ENCODE measurements at regions not wholly inside any gene's neighbourhood (a gene's known extent, or its start where the extent isn't known, plus 50 kb on each side); places are given as distances from the start of the nearest gene placed in this dataset.
"Not testable (repeated sequence)": the region's sequence is repeated elsewhere in the genome, so short reads cannot be mapped to it uniquely, and the experiment has no call there.

DNA sequence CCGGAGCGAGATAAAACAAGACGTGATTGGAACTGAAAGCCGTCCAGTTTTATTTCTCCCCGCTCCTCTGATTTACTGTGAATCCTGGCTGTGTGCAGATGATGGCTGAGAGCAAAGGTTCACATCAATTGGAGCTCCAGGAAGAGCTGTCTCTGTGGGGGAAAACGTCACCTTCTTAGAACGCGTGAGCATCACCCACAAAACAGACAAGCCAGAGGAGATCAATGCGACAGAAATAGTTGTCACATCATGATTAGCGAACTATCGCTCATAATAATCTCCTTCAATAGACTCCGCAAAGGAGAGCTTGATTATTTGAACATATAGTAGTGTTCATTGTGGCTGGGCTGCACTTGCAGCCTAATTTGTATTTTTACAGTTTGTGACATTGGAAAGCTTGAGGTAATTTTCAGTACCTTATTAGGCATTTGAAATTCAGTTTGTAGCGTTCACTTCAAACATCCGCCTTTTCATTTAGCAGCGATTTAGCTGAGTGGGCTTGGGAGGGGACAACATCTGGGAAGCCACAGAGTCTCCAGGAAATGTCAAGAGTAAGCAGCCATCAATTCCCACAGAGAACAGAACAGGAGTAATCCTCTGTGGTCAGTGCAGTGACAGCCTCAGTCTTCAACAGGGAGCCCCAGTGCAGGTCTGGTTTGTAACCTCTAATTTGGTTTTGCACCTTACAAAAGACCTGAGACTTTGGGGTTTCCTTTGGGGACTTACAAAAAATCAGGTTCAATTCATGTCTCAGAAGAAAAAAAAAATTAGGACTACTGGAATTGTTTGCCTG, 276.8 kb upstream of the PFKP start:
- no peak for DNase-seq

DNA sequence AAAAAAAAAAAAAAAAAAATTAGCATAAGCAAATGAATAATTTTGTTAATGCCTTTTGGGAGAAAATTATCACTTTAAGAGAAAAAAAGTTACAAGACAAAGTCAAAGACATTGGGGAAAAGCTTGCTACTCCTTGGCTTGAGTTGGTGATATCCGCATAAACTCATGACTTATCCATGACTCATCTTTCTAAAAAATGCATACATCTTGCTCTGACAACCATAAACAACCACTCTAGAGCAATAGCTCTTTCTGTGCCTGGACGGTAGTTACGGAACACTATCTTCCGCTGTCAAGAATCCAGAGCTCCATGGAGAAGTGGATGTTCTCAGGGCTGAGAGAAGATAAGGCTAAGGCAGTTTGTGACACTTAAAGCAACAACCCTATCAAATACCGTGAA, 281.1 kb upstream of the PFKP start:
- no peak for DNase-seq

DNA sequence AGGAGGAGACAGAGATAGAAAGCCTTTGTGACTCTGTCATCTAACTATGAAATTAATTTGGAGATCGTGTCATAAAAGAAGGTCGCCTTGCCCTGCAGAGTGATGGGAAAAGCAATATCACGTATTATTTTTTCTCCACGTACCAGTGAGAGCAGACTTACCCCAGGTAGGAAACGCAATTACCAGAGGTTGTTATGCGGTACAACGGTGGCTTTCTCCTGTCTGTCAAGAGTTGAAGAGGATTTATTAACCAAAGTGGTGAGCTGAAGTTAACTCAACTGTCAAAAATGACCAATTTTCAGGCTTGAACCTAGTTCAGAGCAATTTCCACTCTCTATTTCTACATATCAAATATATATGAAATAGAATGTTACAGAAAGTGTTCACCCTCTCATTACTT, 282.6 kb upstream of the PFKP start:
- no peak for DNase-seq

DNA sequence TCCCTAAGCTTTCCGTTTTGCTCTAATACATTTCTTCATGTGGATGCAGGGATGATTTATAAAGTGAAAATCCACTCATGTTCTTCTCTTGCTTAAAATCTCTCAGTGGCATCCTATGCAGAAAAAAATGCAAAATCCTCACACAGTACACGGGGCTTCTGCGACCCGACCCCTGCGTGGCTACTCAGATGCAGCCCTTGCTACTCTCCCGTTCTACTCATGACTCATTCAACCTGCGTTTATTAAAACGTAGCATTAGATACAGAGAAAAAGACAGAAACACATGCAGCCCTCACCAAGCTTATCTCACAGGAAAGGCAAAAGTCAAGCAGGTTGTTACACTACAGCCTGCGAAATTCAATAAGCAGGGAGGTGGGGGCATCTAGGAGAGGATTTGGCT, 284.4 kb upstream of the PFKP start:
- DNase-seq: no peak

DNA sequence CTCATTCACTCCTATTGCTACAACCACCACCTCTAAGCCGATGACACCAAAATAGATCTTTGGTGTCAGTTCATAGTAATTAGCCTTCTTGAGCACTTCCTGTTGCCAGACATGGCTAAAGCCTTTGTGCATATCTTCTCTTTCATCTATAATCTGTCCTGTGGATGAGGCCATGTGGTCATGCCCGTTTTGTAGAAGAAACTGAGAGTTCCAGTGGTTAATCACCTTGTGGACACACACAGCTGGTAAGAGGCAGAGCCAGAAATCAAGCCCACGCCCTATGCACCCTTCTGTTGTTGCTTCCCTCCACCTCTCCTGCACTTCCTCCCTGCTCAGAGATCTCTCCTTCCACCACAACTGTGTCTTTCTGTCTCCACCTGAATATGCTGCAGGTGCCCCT, 285.1 kb upstream of the PFKP start:
- no peak for DNase-seq

DNA sequence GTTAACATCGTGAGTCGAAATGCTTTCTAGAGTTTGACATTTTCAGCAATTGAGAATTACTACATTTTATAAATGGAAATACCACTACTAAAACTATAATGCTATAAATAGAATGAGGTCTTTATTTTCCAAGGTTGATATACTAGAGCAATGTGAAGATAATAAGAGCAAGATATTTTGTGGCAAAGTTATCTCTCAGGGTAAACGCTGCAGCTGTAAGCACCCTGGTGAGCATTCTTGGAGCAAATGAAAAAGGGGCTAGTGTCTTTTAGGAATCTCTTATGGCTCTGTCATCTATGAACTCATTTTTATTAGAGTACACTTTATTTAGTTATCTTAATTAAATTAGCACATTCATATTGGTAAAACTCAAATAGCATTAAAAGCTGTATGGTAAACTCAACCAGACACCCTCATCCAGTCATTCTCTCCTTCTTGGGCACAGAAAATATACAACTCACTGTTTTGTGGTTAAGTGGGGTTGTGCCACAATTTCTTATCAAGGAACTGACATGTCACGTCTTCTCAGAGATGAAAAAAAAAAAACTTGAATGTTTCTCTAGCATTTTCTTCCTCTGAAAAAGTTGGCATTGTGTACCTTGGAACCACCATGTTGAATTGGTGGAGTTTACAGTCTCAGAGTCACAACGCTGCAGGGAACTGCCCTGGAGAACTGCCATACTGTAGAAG, 289.5 kb upstream of the PFKP start:
- DNase-seq: no peak

DNA sequence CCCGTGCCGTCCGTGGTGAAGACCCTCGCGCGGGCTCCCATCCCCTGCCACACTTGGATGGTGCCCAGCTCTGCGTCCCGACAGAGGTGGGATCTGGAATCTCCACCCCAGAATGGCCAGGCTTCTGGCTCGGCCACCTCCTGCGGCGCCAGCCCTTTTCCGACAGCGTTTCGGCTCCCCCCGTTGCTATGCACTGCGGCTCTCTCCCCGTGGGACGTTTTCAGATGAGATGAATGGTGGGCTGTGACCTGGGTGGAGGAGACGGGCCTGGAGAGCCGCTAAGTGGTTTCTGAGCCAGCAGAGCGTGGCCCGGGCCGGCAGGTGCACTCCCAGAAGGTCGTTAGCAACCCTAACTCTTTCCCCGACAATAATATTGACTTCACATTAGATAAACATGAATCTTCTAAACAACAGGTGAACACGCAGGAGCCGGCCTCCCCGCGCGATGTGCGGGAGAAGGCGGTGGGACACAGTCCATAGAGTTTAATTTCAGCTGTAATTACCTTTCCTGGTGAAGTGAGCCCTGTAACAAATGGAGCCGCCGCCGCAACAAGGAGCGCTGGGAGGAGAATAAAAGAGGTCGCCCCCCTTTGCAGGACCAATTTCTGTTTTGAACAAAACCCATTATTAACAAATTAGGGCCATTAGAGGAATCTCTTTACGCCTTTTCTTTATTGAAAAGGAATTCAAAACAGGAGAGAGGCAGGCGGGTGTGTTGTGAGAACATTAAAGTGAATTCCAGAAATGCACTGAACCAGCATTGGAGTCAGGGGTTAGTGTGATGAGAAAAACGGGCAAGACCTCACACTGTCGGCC, 294.3 kb upstream of the PFKP start:
- DNase-seq: peak; percentile 61

DNA sequence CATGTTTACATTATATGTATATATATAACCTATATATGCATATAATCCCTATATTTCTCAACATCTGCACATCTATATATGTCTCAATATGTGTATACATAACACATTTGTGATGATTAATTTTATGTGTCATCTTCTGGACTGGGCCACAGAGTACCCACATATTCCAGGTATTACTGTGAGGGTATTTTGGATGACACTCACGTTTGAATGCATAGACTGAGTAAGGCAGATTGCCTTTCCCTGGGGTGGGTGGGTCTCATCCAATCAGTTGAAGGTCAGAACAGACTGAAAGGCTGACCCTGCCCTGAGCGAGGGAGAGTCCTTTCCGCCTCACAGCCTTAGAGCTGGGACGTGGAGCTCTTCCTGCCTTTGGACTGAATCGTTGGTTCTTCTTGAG, 295.2 kb upstream of the PFKP start:
- no peak for DNase-seq

DNA sequence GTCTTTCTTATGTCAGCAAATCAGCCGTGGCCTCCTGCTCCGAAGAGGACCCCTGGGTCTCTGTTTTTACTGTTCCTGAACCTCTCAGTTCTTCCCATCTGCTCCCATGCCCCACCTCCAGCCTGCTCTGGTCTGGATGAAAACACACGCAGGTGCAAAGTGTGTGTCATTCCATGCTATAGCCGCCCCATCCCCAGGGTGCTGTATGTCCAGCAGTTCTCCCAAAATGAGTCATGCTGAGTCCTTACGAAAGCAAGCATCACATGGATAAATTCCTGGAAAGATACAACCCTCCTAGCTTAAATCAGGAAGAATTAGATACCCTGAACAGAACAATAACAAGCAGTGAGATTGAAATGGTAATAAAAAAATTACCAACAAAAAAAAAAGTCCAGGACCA, 300.1 kb upstream of the PFKP start:
- not testable (repeated sequence) for DNase-seq

DNA sequence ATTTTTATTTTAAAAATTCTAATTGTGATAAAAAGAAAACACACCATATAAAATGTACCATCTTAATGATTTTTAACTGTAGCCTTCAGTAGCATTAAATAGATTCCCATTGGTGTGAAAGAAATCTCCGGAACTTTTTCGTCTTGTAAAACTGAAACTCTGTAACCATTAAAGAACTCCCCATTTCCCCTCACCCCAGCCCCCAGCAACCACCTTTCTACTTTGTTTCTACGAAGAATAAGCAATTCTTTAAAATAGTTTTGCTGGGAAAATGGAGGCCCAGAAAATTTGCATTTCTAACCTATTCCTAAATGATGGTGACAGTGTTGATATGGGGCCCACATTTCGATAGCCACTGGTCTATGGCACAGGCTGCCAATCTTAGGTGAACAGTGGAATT, 305.4 kb upstream of the PFKP start:
- no peak for DNase-seq

DNA sequence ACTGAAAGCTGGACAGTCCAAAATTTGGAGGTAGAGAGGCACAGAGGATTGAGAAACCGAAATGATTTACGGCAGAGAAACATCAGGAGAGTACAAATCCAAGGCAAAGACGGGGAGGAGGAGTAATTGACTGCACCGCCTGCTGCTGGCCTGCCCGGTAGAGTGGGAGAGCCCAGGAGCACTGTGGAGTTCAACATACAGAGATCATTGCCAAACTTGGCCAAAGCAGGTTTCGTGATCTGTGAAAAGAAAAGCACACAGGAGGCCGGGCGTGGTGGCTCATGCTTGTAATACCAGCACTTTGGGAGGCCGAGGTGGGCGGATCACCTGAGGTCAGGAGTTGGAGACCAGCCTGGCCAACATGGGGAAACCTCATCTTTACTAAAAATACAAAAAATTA, 306.0 kb upstream of the PFKP start:
- DNase-seq: no peak

DNA sequence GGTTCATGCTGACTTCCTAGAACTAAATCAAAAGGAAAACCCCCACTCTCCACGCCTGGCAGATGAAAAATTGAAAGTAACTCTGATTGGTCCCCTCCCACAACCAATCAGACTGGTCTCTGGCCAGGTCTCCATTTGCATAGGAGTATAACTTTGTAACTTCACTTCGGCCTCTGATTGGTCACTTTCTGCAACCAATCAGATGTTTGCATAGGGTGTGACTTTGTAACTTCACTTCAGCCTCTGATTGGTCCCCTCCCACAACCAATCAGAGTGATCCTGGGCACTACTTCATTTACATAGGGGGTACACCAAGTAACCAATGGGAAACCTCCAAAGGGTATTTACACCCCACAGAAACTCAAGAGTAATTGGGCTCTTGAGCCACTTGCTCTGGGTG, 306.6 kb upstream of the PFKP start:
- no peak for DNase-seq

DNA sequence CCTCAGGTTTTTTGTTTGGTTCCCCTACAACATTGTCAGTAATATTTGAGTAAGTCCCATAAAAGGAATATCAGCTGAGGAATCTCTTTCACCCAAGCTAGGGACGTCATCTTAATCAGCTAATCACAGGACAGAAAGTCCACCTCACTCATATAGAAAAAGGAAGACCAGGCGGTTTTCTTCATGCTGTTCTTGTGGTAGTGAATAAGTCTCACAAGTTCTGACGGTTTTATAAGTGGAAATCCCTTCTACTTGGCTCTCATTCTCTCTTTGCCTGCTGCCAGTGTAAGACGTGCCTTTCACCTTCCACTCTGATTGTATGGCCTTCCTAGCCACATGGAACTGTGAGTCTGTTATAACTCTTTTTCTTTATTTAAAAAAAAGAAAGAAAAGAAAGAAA, 308.1 kb upstream of the PFKP start:
- no peak for DNase-seq

DNA sequence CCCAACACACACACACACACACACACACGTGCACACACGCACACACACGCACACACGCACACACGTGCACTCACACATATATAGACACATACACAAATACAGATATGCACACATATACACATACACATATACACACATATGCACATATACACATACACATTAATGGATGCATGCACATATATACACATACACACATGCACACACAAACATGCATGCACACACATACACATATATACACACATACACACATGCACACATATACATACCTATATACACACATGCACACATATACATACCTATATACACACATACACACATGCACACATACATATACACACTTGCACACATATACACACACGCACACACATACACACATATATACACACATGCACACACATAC, 312.4 kb upstream of the PFKP start:
- no peak for DNase-seq

DNA sequence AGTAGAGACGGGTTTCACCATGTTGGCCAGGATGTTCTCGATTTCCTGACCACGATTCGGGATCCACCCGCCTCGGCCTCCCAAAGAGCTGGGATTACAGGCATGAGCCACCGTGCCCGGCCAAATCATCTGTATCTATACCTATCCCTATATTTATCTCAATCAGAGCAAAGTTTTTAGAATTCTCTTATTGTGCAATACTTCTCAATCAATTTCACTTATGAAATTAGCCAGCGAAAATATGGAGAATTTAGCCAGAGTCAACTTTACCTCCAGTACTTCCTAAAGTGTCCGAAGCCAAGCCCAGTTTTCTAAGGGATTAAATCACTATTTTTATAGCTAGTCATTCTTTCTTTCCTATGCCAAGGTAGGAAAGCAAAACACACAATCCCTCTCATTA, 319.1 kb upstream of the PFKP start:
- DNase-seq: no peak

DNA sequence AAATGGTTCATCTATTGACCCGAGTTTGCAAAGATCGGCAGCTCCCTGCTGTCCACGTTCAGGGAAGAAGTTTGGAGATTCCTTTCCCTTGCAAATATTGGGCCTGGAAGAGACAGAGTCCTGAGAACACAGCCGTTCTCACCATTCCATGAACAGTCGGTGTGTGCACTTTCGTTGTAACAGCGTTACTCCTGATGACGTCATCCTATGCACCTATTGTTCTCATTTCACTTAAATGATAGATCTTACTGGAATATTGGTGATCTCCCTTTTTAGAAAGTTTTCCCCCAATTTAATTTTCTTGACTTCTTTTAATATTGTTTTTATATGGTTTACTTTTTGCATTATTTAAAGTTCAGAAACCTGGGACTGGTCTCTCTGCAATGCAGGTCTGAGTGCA, 320.7 kb upstream of the PFKP start:
- DNase-seq: no peak

DNA sequence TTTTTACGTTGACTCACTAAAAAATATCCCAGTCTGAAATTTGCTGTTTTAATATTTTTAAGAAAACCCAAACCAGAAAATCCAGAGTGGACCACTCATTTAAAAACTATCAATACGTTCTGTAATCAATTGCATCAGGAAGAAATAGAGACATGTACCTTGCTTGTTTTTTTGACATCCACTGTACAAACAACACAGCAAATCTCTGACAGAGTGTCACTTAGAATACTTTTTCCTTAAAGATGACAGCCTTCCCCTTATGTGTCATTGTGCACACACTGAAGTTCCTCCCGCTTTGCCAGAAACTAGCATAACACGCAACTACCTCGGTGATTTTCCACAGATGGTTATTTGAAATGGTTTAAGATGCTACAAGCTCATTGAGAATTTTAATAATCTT, 321.7 kb upstream of the PFKP start:
- no peak for DNase-seq

DNA sequence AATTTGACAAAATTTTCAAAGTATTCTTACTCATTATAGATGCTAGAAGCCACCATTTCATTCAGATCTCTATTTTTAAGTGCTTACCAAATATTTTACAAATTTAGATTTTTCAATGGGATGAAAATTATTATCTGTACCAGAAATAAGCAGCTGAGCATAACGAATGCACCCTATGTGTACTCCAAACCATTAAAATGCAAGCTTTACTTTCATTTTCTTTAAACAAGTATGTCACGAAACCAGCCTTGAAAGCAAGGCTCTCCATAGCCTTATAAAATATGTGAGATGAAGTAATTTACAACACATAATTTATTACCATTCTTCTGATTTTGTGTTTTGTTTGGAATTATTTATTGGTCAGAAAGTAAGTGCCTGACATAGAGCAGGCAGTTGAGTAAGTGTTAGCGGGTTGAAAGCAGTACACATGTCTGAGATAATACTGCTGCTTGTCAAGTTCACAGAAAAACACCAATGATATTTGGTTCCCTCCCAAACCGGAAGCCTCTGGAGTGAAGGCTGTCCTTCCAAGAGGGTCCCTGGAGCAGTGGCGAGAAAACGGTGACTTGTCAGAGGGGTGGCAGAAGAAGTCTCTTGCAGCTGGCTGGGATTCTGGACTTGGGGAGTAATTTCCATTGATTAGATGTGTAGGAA, 322.7 kb upstream of the PFKP start:
- peak; percentile 24 for DNase-seq

DNA sequence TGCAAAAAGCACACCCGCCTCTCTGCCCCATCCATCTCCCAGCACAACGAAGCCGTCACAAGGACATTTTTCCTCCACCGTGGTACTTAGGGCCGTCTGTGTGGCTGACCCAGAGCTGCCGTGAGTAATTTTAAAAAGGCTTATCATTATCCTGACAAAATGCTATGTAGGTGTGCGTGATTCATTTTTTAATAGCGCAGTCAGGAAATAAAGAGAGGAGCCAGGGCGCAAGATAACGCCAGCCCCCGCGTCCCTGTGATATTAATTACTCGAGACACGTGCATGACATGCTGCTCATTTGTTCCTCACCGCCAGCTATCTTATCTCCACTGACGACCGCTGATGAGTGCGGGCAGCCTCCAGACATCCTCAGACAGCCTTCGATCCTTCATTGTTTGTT, 332.7 kb upstream of the PFKP start:
- no peak for DNase-seq

DNA sequence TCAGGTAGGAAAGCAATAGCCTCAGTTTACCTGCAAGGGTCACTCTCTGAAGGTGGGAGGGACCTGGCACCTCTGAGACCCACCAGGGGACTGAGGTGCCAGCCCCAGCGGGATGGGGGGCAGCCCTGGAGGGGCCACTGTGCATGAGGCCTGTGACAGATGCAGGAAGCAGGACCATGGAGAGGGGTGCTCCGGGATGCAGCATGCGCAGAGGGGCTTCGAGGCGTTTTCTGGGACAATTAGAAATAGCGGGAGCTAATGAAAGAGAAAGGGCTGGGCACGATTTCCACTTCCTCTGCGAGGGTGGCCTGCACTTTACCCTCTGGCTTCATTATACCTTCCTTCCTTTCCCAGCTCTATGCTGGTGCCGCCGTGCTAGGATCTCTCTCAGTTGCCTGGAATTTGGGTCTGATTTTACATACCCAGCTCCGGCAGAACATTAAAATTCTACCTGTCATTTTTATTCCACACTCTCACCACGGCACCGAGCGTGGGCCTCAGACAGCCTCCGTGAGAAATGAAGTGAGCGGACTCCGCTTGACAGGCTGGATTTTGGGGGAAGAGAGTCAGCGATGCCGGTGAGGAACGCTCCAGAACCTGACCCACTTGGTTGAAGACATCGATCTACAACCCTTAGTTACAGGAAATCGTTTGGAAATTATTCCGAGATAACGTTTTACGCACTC, 333.9 kb upstream of the PFKP start:
- no peak for DNase-seq

DNA sequence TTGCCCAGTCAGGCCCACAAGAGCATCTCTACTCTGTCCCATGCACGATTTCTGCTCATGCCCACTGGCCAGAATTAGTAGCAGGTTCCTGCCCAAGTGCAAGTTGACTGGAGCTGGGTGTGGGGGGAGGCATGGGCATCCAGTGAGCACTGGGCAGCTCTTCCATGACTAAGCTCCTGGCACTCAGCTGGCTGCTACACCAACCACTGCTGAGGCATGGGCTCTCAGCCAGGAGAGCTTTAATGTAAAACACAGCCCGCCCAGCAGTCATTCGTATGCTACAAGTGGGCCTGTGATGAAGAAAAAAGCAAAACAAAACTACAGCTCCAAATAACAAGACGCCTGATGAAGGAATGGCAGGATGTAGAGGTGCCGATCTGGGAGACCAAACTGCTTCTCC, 335.4 kb upstream of the PFKP start:
- DNase-seq: no peak

DNA sequence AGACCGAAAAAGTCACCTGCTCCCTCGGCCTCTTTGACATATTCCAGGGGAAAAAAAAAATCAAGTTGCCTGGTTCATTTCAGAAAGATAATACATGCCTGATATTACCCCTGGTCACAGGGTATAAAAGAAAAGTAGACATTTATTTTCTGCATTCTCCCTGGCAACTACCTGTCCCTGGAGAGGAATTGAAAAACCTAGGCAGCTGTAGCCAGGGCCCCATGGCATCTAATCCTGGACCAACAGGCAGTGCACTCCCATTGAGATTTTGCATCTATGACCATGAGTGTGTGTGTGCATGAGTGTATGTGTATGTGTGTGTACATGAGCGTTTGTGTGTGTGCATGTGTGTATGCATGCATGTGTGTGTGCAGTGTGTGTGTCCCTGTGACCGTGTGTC, 338.2 kb upstream of the PFKP start:
- DNase-seq: no peak
